Left ventricle myocardium superior (tissue), 1 donor: ENCODE measurements at regions not wholly inside any gene's neighbourhood (a gene's known extent, or its start where the extent isn't known, plus 50 kb on each side); places are given as distances from the start of the nearest gene placed in this dataset.
"Not testable (repeated sequence)": the region's sequence is repeated elsewhere in the genome, so short reads cannot be mapped to it uniquely, and the experiment has no call there.

Experiments
- ATAC-seq: fragments of 200-7000 bp; cut with Tn5 transposase; one replicate; pipeline ENCODE4 v1.9.1; 2020; ENCODE audit warnings: mild to moderate bottlenecking, moderate library complexity
- DNase-seq: peaks from one replicate; pipeline ENCODE4 v3.0.0-alpha.2; 2020
- intact Hi-C: fragments of 100-400 bp; cut with micrococcal nuclease; formaldehyde crosslinking; loops from one replicate; pipeline ENCODE4 v1.11.0; 2022
- donor health status: DM: no; HTN: yes; CAD: no; lungs with severe emphysema.

GRCh38 chr4:154907345-154908045, 126.4 kb downstream of the RBM46 start:
- intact Hi-C loops, ATAC-seq, DNase-seq: not testable (repeated sequence)

GRCh38 chr4:154908168-154908567, 127.1 kb downstream of the RBM46 start:
- no peak for ATAC-seq
- intact Hi-C loops = no loop called here
- no peak for DNase-seq

- ATAC-seq (no peak), DNase-seq (no peak)
- intact Hi-C loops = no loop called here
Observed at GRCh38 chr4:154911097-154911496, 130.0 kb downstream of the RBM46 start.

- ATAC-seq (no peak), DNase-seq (no peak)
- intact Hi-C loops = no loop called here
Observed at GRCh38 chr4:154911608-154912098, 130.6 kb downstream of the RBM46 start.

- ATAC-seq = no peak
- no peak for DNase-seq
- intact Hi-C loops = no loop called here
Observed at GRCh38 chr4:154916068-154916467, 135.0 kb downstream of the RBM46 start.

- no peak for ATAC-seq
- DNase-seq = no peak
- intact Hi-C loops = no loop called here
Observed at GRCh38 chr4:154927126-154927680, 146.1 kb downstream of the RBM46 start.

GRCh38 chr4:154928640-154929257, 147.7 kb downstream of the RBM46 start:
- intact Hi-C loops = no loop called here
- ATAC-seq = no peak
- DNase-seq = no peak

- DNase-seq (no peak), ATAC-seq (no peak)
- intact Hi-C loops = no loop called here
Observed at GRCh38 chr4:154936873-154937272, 155.8 kb downstream of the RBM46 start.

GRCh38 chr4:154939851-154940250, 158.8 kb downstream of the RBM46 start:
- intact Hi-C loops = no loop called here
- ATAC-seq = no peak
- no peak for DNase-seq

GRCh38 chr4:154942176-154942575, 161.1 kb downstream of the RBM46 start:
- DNase-seq (no peak), ATAC-seq (no peak)
- intact Hi-C loops = no loop called here

- ATAC-seq (no peak), DNase-seq (no peak)
- intact Hi-C loops = no loop called here
Observed at GRCh38 chr4:154944996-154945395, 163.9 kb downstream of the RBM46 start.

GRCh38 chr4:154946113-154946512, 165.0 kb downstream of the RBM46 start:
- ATAC-seq (no peak), DNase-seq (no peak)
- intact Hi-C loops = no loop called here

GRCh38 chr4:154953691-154954090, 172.6 kb downstream of the RBM46 start:
- no peak for ATAC-seq
- intact Hi-C loops = no loop called here
- DNase-seq = no peak

GRCh38 chr4:154954117-154954516, 173.0 kb downstream of the RBM46 start:
- no peak for ATAC-seq
- DNase-seq = no peak
- intact Hi-C loops = no loop called here

GRCh38 chr4:154958121-154958520, 177.0 kb downstream of the RBM46 start:
- intact Hi-C loops = no loop called here
- no peak for DNase-seq
- ATAC-seq = no peak

GRCh38 chr4:154958621-154959358, 177.7 kb downstream of the RBM46 start:
- ATAC-seq (peak; percentile 90), DNase-seq (peak; percentile 78)
- intact Hi-C loops = no loop called here

- DNase-seq (no peak), ATAC-seq (no peak)
- intact Hi-C loops = no loop called here
Observed at GRCh38 chr4:154959756-154960155, 178.7 kb downstream of the RBM46 start.

GRCh38 chr4:154960476-154960875, 179.4 kb downstream of the RBM46 start:
- DNase-seq (no peak), ATAC-seq (no peak)
- intact Hi-C loops = no loop called here

GRCh38 chr4:154961263-154961662, 180.2 kb downstream of the RBM46 start:
- no peak for DNase-seq
- intact Hi-C loops = no loop called here
- peak; percentile 91 for ATAC-seq
